ENCODE measurements at regions not wholly inside any gene's neighbourhood (a gene's known extent, or its start where the extent isn't known, plus 50 kb on each side); places are given as distances from the start of the nearest gene placed in this dataset.

GRCh38 chrX:7262551-7262950, 114.6 kb upstream of the PUDP start:
- TF ChIP-seq POLR2A (IDR thresholded peaks at IDR 0.05) (no peak), CTCF (IDR thresholded peaks at IDR 0.05) (no peak)
- no peak overlapping the region for H3K4me3 ChIP-seq
- no peaks in the 10 kb centered on the region for H3K27me3 ChIP-seq
- no peak overlapping the region for H3K27ac ChIP-seq
- H3K4me1 ChIP-seq: no peaks in the 10 kb centered on the region
- intact Hi-C loops (cut with DNase I): no loop called here
- ATAC-seq (no peak), DNase-seq (no peak)
- no peaks in the 10 kb centered on the region for H3K9me3 ChIP-seq
- H3K36me3 ChIP-seq: peaks cover 0 to 5% (median 0%) of the 10 kb centered on the region in 9 donors

- ATAC-seq: no peak
- H3K27ac ChIP-seq: no peak overlapping the region
- WGBS, 4 donors: 83 to 90% (median 87%) methylated on average over 5 of the region's 5 CpGs
- TF ChIP-seq POLR2A (IDR thresholded peaks at IDR 0.05) (no peak), CTCF (IDR thresholded peaks at IDR 0.05) (no peak)
- no peak overlapping the region for H3K4me3 ChIP-seq
- no peaks in the 10 kb centered on the region for H3K9me3 ChIP-seq
- intact Hi-C loops (cut with DNase I): no loop called here
- H3K4me1 ChIP-seq: no peaks in the 10 kb centered on the region
- H3K27me3 ChIP-seq: no peaks in the 10 kb centered on the region
- no peak for DNase-seq
- H3K36me3 ChIP-seq: peaks cover 0 to 5% (median 0%) of the 10 kb centered on the region in 9 donors
These were observed 113.8 kb upstream of the PUDP start for GRCh38 chrX:7261672-7262332.

- Histone ChIP-seq H3K4me1 (peaks cover 0 to 9% (median 0%) of the 10 kb centered on the region in 12 donors), H3K27me3 (no peaks in the 10 kb centered on the region), H3K27ac (no peak overlapping the region), H3K36me3 (peaks cover 0 to 11% (median 0%) of the 10 kb centered on the region in 9 donors), H3K4me3 (no peak overlapping the region), H3K9me3 (peaks cover 0 to 12% (median 0%) of the 10 kb centered on the region in 12 donors)
- no peak for TF ChIP-seq POLR2A (IDR thresholded peaks at IDR 0.05)
- no peak for TF ChIP-seq CTCF (IDR thresholded peaks at IDR 0.05)
- WGBS, 4 donors: 61 to 73% (median 69%) methylated on average over 4 of the region's 4 CpGs
- ATAC-seq: no peak
- DNase-seq: no peak
- intact Hi-C loops (cut with DNase I): no loop called here
These were observed 106.2 kb upstream of the PUDP start for GRCh38 chrX:7254144-7254543.

- Histone ChIP-seq H3K4me3 (no peak overlapping the region), H3K36me3 (peaks cover 0 to 11% (median 0%) of the 10 kb centered on the region in 9 donors), H3K27me3 (no peaks in the 10 kb centered on the region), H3K9me3 (peaks cover 0 to 18% (median 0%) of the 10 kb centered on the region in 12 donors), H3K4me1 (peaks cover 0 to 9% (median 0%) of the 10 kb centered on the region in 12 donors), H3K27ac (no peak overlapping the region)
- TF ChIP-seq CTCF (IDR thresholded peaks at IDR 0.05): no peak
- no peak for TF ChIP-seq POLR2A (IDR thresholded peaks at IDR 0.05)
- no peak for DNase-seq
- WGBS, 4 donors: 96 to 99% (median 97%) methylated on average over 5 of the region's 5 CpGs
- no peak for ATAC-seq
- intact Hi-C loops (cut with DNase I): no loop called here
These were observed 105.6 kb upstream of the PUDP start for GRCh38 chrX:7253565-7253964.
